GM19452 (cell line): ENCODE measurements at regions not wholly inside any gene's neighbourhood (a gene's known extent, or its start where the extent isn't known, plus 50 kb on each side); places are given as distances from the start of the nearest gene placed in this dataset.

ENCODE experiments used
- ATAC-seq: cut with Tn5 transposase; IDR thresholded peaks from one replicate; pipeline ENCODE4 v1.9.1; 2021; ENCODE audit not compliant: unreplicated experiment

DNA sequence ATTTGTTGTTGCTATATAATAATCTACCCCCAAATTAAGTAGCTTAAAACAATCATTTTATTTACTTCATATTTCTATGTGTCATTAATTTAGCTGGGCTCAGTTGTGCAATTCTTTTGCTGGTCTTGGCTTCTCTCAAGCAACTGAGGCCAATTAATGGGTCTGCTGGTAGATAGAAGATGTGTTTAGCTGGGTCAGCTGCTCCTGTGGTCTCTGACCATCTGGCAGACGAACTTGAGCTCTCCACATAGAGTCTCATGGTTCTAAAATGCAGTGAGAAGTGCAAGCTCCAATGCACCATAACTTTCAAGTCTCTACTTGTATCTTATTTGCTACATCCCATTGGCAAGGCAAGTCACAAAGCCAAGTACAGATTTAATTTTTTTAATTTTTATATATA lies 515.6 kb downstream of the ZIC1 start:
- no peak for ATAC-seq

DNA sequence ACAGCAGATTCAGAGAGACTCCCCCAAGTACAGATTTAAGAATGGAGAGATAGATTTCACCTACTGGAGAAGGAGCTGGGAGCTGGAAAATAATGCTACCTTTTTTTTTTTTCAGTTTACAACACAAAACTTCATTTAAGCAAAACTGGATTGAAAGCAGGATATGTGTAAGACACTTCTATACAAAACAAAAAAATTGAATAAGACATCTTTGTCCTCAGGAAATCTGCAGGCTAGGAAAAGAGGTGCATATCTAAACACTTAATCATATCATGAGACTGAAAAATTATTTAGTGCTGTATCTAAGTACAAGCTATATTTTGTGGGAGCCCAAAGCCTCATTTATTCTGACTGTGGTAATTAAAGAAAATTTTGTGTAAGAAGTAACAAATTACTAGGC lies 516.1 kb downstream of the ZIC1 start:
- ATAC-seq, result no peak

DNA sequence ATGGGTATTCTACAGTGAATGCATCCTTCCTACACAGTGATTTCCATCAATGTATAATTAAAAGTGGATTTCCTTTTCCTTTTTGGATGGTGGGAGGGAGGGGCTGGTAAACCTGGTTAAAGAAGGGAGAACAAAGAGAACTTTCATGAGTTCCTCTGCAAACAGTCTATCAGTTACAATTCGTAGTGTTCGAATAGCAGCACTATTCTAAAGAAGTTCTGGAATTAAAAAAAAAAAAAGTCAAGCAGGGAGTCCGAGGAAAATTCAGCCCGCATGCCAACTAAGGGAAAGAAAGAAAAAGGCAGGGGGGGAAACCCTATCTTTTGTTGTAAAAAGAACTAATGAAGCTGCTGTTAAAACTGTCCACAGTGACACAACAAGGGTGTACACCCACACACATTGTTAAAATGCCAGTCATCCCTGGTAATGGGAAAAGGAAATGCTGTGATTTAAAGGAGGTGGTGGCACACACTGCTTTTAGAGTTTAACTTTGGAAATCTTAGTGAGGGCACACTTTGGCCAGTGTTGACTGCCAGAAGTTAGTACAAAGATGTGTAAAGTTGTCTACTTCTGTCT lies 521.2 kb downstream of the ZIC1 start:
- no peak for ATAC-seq

DNA sequence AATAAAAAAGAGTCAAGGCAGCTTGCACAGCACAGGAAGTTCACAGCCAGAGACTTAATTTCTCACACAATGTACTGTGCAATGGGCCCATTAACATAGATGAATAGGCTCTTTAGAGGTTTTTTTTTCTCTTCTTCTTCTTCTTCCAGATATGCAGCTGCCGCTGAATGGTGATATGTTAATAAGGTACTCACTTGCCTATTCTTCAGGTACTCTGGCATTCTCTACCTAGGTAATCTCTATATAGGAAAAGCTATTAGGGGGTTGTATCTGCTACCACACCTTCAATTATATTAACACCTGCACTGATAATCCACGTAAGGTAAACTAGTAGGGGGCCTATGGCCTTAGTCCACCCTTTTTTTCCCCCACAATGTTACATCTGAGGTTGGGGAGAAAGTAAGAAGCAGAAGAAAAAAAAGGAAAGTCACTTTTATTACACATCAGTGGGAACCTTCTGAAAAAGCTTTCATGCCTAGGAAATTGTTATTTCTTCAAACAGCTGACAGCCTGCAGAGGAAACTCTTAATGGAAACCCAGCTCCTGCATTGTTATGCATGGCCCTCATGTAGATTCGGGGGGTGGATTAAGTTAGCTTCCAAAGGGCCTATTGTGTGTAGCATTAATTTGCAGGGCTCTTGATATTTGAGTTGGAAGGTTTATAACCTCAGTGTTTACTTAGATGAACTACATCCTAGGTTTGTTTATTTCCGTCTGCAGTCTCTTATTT lies 525.5 kb downstream of the ZIC1 start:
- no peak for ATAC-seq

DNA sequence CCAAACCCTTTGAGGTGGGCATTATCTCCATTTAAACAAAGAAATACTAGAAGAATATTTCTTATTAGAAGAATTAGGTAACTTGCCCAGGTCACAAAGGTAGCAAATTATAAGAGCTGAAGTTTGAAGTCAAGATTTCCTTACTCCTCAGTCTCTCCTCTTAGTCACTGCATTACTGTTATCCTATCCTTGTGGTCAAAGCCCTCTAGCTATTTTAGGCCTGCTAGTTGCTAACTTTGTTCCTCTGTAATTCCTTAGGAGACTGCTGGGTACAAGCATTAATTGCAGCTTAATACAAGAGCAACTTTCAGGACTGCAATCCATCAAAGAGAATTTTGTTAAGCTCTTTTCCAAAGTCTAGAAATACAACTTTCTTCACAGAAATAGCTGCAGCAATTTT lies 528.2 kb downstream of the ZIC1 start:
- ATAC-seq, result no peak

DNA sequence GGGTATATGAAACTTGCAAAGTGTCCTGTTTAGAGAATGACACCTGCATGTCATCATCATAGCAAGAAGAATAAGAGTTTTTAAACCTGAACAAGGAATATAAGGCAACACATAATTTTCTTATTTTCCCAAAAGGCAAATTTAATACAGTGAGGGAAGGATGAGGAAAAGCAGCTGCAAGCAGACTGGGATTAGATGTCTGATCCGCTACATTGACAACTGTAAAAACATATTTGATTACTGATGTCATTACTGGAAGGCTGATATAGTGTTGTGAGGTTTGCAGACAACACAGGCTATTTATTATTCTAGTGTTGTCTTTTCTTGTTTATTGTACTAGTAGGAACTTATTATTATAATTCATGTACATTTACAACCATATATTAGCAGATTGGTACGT lies 528.7 kb downstream of the ZIC1 start:
- no peak for ATAC-seq

DNA sequence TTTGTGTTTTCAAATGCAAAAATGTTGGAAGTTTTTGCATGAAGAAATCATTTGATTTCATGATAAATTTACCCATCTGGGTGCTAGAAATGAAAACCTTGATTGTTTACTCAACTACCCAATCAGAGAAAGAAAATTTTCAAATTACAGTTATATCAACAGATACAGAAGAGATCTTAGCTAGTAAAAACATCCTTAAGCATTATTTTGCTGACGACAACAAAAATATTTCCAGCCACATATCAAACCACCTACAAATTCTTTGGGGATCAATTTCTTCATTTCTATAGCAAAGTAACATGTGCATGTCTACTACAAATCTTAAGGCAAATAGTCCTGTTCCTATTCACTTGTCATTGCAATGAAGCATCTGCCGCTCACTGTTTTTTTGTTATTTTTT lies 530.3 kb downstream of the ZIC1 start:
- no peak for ATAC-seq

DNA sequence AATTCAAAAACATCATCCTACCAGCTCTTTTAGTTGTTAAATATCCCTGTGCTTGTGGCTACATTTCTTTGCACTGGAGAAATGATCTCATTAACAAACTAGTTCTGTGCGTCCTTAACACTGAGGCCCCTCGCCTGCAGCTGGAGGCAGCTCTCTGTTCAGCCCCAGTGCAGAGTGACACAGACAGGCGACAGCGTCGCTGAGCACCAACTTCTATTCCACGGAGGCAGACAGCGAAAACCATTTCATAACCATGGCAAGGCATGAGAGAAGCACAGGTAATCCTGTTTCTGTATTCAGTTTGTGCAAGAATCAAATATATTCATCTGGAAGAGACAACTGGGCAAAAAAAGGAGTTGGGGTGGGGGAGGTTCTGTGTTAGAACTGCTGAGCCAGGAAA lies 530.7 kb downstream of the ZIC1 start:
- no peak for ATAC-seq

DNA sequence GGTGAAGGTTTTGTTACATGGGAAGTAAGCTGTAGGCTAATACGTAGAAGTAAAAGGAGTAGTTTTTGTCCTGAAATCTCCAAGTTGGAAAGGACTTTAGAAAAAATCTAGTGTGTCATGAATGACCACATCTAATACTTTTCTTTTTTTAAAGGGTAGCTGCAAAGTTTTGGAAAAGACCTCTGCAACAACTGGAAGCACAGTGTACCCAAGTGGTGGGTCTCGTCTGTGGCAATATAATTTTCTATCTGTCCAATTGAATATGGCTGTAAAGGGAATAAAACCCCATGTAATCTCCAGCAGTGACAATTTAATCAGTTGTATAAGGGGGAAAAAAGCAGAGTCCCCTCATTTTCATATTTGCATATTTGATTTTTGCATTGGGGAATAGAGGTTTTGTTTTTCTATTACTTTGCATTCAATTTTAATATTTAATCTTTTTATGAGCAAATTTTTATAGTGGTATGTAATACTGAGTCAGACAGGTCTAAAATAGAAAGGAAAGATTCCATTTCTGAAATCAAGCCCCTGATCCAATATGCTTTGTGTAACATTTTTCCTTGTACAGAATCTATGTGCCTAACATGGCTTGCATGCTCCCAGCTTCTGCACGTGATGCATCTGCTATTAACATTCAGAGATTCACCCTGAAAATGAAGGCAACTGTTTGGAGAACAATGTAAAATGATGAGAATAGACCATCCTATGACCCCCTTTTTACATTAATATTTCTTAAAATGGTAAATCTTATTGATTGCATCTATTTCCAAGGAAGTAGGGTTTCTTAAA lies 531.4 kb downstream of the ZIC1 start:
- no peak for ATAC-seq

DNA sequence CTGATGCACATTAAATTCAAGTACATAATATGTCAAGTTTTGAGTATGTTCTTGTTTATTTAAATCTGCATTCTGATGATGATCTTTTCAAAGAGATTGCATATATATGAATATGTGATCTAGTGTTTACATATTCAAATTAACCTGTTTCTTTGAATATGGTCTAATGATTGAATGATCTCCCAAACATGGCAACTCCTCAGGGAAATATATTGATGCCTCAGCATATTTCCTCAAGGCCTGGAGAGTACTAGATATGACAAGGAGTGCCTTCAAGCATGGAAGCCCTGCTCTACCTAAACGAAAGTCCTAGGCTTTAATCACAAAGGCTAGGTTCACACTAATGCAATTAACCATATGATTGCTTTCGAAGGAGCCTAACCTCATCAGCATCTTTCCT lies 532.8 kb downstream of the ZIC1 start:
- ATAC-seq, result no peak

DNA sequence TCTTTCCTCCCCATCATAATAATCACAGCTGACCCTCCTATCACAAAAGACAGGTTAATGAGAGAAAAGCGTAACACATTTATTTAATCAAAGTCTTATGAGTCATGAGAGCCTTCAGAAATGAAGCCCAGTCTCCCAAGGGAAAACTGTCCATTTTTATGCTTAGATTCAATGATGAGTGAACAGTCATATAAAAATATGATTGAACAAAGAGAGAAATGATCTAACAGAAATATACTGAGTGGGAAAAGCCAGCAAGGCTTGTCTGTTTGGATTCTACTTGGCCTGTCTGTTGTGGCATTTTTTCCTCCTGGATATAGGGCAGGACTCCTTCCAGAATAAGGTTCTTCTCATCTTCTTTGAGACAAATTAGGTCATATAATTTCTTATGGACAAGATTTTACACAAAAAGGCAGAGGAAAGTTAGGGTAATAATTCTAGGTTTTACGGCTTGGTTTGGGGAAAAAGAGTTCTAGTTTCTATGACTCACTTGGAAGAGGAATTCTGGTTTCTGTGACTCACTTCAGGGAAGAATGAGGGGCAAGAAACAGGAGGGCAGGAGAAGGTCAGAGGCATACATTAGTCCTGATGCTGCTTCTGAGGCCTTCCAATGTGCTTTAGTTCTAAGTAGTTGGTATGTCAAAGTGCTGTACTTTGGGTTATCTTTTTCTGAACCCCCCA lies 534.2 kb downstream of the ZIC1 start:
- no peak for ATAC-seq

DNA sequence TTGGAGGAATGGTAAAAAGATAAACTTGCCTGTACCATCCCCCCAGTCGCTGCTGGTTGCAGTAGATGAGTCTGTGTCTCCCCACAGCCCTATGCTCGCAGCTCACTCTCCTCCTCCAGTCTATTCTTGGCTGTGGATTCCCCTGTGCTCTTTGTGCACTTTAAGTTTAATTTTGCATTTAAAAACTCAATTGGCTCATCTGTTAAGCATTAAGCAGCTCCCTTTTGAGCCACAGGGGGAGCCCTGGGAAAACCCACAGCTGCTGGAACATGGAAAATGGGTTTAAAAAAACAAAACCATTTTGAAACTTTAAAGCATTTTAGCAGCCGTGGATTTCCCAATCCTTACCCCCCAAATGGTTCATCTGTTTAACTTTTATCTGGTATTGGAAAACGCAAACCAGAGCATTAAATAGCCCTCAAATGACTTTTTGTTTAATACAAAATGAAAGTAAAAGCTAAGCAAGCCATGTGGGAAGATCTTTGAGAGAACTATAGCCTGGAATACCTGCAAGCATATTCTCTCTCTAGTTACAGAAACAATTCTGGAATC lies 536.9 kb downstream of the ZIC1 start:
- peak; percentile 59 for ATAC-seq

DNA sequence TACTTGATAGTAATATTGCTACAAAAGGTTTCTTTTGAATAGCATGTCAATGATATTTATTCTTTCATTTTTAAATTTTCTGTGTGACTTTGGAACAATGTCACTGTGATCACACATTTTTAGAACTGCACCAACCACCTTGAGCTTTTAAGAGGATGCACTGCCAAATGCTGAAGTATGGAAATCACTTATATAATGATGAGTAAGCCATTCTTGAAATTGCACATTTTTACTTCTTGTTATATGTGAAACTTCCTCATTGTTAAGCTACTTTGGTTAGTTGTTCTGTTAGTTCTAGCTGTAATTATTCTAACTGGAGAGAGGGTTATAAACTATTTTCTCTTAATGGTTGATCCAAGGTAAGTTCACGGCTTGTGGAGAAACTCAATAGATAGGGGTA lies 547.5 kb downstream of the ZIC1 start:
- ATAC-seq, result no peak

DNA sequence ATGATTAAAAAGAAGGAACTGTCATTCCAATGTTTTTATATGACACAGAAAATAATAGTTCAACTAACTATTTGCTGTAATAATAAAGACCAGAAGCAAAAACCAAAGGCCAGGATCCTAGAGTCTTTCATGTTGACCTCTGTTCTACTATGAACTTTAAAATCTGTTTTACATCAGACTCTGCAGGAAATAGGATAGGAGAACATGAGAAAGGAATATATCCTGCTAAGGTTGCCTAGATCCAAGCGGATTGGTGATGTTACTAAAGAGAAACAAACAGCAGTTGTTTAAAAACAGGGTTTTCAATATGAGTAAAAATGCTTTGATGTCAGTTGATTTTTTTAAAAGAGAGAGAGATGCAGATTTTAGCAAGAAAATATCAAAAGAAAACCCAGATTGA lies 549.6 kb downstream of the ZIC1 start:
- no peak for ATAC-seq

DNA sequence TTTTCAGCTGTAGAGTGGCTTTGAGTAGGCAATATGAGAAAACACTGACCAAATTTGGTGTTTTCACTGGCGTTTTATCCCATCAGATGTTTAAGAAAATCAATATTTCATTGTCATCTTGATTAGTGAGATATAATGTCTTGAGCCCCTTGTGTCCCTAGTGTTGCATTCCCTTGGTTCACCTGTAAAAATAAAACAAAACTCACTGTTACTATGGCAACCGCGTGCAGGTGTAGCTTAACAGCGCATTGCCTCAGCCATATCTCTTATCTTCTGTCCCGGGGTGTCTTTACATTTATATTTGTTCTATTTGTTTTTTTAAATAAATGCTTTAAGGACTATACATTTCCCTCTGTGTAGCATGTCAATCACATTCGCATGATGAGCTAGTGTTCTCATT lies 551.6 kb downstream of the ZIC1 start:
- no peak for ATAC-seq

DNA sequence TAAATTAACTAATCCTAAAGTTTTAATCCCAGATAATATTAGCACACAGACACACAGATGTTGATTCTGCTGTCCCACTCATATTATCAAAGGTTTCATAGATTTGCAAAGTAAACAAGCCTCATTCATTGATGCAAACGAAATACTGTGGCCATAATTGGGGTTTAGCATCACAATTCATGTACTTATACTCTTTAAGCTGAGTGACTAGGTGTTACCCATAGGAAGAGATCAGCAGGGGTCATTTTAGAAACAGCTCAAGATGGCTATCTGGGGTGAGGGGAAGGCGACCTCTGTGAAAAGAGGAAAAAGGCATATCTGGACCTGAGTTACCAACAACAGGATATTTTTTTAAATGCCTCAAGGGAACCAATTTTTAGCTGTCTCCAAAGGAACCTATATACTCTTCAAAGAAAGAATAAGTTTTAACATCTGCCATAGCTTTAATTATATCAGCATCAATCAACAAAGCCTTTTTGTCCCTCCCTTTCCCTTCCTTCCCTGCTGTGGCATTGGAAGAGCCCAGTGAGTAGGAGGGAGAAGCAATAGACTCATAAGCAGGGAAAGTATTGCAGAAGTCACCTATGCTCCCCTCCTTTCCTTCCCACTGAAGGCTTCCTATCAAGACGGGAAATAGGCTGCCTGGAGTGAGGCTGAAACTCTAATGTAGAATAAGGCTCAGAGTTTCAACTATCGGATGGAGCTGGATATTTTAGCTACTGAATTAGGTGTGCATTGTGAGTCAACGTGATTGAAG lies 553.4 kb downstream of the ZIC1 start:
- ATAC-seq, result no peak

DNA sequence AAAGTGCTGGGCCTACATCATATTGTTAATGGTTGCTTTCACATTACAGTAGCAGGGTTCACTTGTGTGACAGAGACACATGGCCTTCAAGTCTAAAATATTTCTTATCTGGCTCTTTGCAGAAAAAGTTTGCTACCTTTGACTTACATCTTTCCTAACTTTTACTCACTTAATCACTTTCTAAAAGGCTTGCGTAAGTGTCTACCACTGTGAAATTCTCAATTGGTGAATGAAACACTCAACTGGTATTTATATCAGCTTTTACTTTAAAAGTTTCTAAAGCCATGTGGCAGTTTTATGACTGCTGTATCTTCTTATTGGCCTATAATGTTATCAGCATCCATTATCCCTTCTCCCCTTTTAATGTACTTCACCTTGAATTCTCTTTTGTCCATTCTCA lies 554.5 kb downstream of the ZIC1 start:
- no peak for ATAC-seq

DNA sequence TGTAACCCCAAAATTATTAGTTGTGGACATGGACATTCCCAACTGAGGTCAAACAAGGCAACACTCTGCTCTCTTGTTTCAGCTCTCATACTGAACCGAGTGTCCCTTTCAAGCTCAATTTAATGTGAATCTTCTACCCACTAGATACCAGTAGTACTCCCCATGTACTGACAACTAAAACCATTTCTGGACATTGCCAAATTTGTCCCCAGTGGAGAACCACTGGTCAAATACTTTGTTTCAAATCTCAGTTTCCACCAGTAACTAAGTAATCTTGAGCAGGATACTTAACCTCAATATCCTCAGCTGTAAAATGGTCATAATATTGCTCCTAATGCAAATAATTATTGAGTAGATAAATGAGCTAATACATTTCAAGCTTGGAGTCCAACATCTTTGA lies 566.0 kb downstream of the ZIC1 start:
- ATAC-seq, result no peak

DNA sequence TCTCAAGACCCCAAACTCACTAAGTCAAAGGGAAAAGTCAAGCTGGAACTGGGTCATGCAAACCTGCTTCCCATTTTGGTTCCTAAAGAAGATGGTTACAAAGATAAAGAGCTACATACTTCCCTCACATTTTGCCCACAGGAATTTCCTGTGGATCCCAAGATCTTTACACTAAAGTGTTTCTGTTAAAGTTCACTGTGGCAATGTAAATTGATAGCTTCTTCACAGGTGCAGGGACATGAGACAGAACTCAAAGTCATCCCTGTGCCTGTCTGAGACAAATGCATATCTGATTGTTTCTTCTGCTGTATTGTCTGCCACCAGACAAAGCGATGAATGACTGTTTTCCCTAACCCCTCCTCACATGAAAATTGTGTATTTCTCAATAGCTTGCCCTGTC lies 567.8 kb downstream of the ZIC1 start:
- no peak for ATAC-seq

DNA sequence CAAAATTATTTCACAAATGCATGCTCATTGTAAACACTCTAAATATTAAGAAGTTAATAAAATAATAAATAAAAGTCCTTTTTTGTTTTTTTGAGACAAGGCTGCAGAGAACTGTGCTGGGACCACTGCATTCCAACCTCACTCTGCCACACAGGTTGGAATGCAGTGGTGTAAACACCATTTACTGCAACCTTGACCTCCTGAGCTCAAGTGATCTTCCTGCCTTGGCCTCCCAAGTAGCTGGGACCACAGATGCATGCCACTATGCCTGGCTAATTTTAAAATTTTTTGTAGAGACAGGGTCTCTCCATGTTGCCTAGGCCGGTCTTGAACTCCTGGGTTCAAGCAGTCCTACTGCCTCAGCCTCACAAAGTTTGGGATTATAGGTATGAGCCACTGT lies 578.4 kb downstream of the ZIC1 start:
- no peak for ATAC-seq

DNA sequence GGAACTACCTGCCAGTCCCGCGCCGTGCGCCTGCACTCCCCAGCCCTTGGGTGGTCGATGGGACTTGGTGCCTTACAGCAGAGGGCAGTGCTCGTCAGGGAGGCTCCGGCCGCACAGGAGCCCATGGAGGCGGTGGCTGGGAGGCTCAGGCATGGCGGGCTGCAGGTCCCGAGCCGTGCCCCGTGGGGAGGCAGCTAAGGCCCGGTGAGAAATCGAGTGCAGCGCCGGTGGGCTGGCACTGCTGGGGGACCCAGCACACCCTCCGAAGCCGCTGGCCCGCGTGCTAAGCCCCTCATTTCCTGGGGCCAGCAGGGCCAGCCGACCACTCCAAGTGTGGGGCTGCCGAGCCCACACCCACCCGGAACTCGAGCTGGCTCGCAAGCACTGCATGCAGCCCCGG lies 580.2 kb downstream of the ZIC1 start:
- ATAC-seq, result no peak
